ENCODE measurements at regions not wholly inside any gene's neighbourhood (a gene's known extent, or its start where the extent isn't known, plus 50 kb on each side); places are given as distances from the start of the nearest gene placed in this dataset.

GRCh38 chr2:117396161-117396560 lies 418.3 kb upstream of the DDX18 start:
- no peak for DNase-seq

GRCh38 chr2:117401582-117401981 lies 412.9 kb upstream of the DDX18 start:
- no peak for DNase-seq

- no peak for DNase-seq
These were observed 408.0 kb upstream of the DDX18 start for GRCh38 chr2:117406443-117406842.

GRCh38 chr2:117407746-117408145 lies 406.7 kb upstream of the DDX18 start:
- no peak for DNase-seq

- no peak for DNase-seq
These were observed 405.0 kb upstream of the DDX18 start for GRCh38 chr2:117409443-117409842.

GRCh38 chr2:117411983-117412382 lies 402.5 kb upstream of the DDX18 start:
- DNase-seq: peak in 1 of 2 experiments; percentile 10

- DNase-seq: no peak
These were observed 381.7 kb upstream of the DDX18 start for GRCh38 chr2:117432746-117433145.

GRCh38 chr2:117436697-117437096 lies 377.8 kb upstream of the DDX18 start:
- DNase-seq: no peak

- DNase-seq: peak; percentile 7 to 74
These were observed 344.0 kb upstream of the DDX18 start for GRCh38 chr2:117470311-117471095.

- DNase-seq: no peak
These were observed 332.9 kb upstream of the DDX18 start for GRCh38 chr2:117481608-117482007.

- DNase-seq: no peak
These were observed 328.9 kb upstream of the DDX18 start for GRCh38 chr2:117485588-117485987.

- DNase-seq: no peak
These were observed 328.4 kb upstream of the DDX18 start for GRCh38 chr2:117486081-117486480.

GRCh38 chr2:117492209-117492851 lies 322.2 kb upstream of the DDX18 start:
- DNase-seq: no peak

GRCh38 chr2:117500721-117501120 lies 313.8 kb upstream of the DDX18 start:
- no peak for DNase-seq

- peak; percentile 73 to 82 for DNase-seq
These were observed 312.4 kb upstream of the DDX18 start for GRCh38 chr2:117502121-117502520.

GRCh38 chr2:117512307-117512706 lies 302.2 kb upstream of the DDX18 start:
- DNase-seq: no peak

- no peak for DNase-seq
These were observed 300.1 kb upstream of the DDX18 start for GRCh38 chr2:117514371-117514770.

GRCh38 chr2:117519238-117519637 lies 295.3 kb upstream of the DDX18 start:
- no peak for DNase-seq

- DNase-seq: peak in 1 of 2 experiments; percentile 25
These were observed 294.8 kb upstream of the DDX18 start for GRCh38 chr2:117519721-117520120.

GRCh38 chr2:117523267-117523666 lies 291.2 kb upstream of the DDX18 start:
- DNase-seq: peak; percentile 33 to 62

GRCh38 chr2:117523711-117524238 lies 290.7 kb upstream of the DDX18 start:
- DNase-seq: no peak

GRCh38 chr2:117536139-117536538 lies 278.4 kb upstream of the DDX18 start:
- DNase-seq: peak in 1 of 2 experiments; percentile 33

GRCh38 chr2:117537032-117537431 lies 277.5 kb upstream of the DDX18 start:
- peak in 1 of 2 experiments; percentile 5 for DNase-seq

- DNase-seq: no peak
These were observed 262.6 kb upstream of the DDX18 start for GRCh38 chr2:117551858-117552257.

Data from NCI-H526 (cell line).